Type B pancreatic cell (in vitro differentiated cells): ENCODE measurements at regions not wholly inside any gene's neighbourhood (a gene's known extent, or its start where the extent isn't known, plus 50 kb on each side); places are given as distances from the start of the nearest gene placed in this dataset.
A peak's percentile ranks its signal among the peaks of the same experiment; 100 is the strongest.

Experiments
- DNase-seq: peaks from one replicate; pipeline ENCODE4 v3.0.0; 2021; ENCODE audit warnings: mixed read lengths; ENCODE audit not compliant: unreplicated experiment; ENCODE audit errors: extremely low spot score
- H3K27ac Mint-ChIP-seq: 2 replicates; pipeline ENCODE4 v1.8.0; 2021; ENCODE audit warnings: mild to moderate bottlenecking, mixed read lengths
- H3K27me3 Mint-ChIP-seq: 2 replicates; pipeline ENCODE4 v1.8.0; 2021; ENCODE audit warnings: mixed read lengths
- H3K36me3 Mint-ChIP-seq: 2 replicates; pipeline ENCODE4 v1.8.0; 2021; ENCODE audit warnings: mixed read lengths
- H3K4me1 Mint-ChIP-seq: one replicate; pipeline ENCODE4 v1.8.0; 2021; ENCODE audit warnings: mixed read lengths; ENCODE audit not compliant: unreplicated experiment
- H3K4me3 Mint-ChIP-seq: 2 replicates; pipeline ENCODE4 v1.8.0; 2021; ENCODE audit warnings: mild to moderate bottlenecking, mixed read lengths
- H3K9me3 Mint-ChIP-seq: 2 replicates; pipeline ENCODE4 v1.8.0; 2021; ENCODE audit warnings: mixed read lengths
- TF ChIP-seq, protein P1 (sequence below): fragments of 200-600 bp; sonication (generic); conservative IDR thresholded peaks from 2 replicates; pipeline ENCODE4 v1.5.0; 2021; ENCODE audit warnings: antibody characterized with exemption, mild to moderate bottlenecking

GRCh38 chr20:4513720-4514119 is 172.5 kb upstream of the PRNP start:
- H3K36me3 Mint-ChIP-seq, result peaks cover 4% of the 10 kb centered on the region

DNA sequence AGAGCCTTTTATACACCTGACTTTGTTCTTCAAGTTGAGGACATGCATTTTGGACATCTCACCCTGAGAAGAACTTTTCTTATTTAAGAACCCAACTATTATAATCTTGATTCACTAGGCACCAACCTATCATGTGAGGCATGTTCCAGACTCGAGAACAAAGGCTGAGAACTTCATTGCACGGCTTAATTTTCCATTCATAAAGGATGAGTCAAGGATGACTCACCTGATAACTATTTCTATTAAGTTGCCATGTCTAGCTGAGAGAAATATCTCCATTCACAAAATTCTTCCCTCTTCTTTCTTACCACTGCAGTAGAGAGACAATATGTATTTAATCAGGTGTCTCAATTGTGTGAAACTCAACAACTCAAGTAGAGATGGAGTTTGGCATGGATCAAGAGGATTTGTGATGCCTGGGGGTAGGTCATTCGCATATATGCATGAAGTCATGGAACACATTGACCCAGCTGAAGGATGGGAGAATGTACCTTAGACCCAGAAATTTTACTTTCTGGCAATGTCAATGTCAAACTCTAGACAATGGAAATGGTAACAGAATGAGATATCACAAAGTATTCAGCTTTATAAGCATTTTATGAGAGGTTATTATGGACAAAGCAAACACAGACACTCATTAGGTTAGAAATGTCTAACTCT is 173.2 kb upstream of the PRNP start:
- peak overlapping the region; percentile 7 for H3K27ac Mint-ChIP-seq
- no peak for DNase-seq

More at GRCh38 chr20:4513720-4514119, 172.5 kb upstream of the PRNP start:
- Mint-ChIP-seq H3K9me3 (peaks cover 5% of the 10 kb centered on the region), H3K4me3 (no peak overlapping the region), H3K4me1 (no peaks in the 10 kb centered on the region), H3K27ac (no peak overlapping the region), H3K27me3 (peaks cover 12% of the 10 kb centered on the region)
- TF ChIP-seq, protein P1, sequence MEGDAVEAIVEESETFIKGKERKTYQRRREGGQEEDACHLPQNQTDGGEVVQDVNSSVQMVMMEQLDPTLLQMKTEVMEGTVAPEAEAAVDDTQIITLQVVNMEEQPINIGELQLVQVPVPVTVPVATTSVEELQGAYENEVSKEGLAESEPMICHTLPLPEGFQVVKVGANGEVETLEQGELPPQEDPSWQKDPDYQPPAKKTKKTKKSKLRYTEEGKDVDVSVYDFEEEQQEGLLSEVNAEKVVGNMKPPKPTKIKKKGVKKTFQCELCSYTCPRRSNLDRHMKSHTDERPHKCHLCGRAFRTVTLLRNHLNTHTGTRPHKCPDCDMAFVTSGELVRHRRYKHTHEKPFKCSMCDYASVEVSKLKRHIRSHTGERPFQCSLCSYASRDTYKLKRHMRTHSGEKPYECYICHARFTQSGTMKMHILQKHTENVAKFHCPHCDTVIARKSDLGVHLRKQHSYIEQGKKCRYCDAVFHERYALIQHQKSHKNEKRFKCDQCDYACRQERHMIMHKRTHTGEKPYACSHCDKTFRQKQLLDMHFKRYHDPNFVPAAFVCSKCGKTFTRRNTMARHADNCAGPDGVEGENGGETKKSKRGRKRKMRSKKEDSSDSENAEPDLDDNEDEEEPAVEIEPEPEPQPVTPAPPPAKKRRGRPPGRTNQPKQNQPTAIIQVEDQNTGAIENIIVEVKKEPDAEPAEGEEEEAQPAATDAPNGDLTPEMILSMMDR, result no peak
- no peak for DNase-seq

DNA sequence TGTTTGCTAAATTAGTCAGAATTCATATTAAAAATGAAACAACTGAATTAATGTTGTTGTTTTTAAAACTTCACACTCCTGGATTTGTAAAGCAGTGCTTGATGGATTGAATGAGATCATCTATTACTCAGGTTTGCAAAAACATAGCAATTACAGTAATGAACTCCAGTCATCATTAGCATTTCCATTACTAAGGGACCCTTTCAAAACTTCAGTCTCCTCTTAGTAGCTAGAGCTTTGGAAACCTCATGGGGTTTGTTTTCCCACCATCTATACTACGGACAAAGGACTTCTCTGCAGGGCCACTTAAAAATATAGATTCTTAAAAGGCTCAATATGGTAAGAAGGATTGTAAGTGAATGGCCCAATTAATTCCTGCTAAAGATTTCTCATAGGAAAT is 174.5 kb upstream of the PRNP start:
- H3K4me1 Mint-ChIP-seq, result peaks cover 11% of the 10 kb centered on the region
- H3K4me3 Mint-ChIP-seq, result no peak overlapping the region
- no peak for DNase-seq
- H3K27me3 Mint-ChIP-seq, result peaks cover 12% of the 10 kb centered on the region
- H3K27ac Mint-ChIP-seq, result no peak overlapping the region
- TF ChIP-seq, protein P1, result no peak
- H3K36me3 Mint-ChIP-seq, result peaks cover 4% of the 10 kb centered on the region
- H3K9me3 Mint-ChIP-seq, result peaks cover 5% of the 10 kb centered on the region

More for the DNA sequence above, 173.2 kb upstream of the PRNP start:
- Mint-ChIP-seq H3K4me1 (peaks cover 1% of the 10 kb centered on the region), H3K27me3 (peaks cover 12% of the 10 kb centered on the region), H3K4me3 (no peak overlapping the region), H3K36me3 (peaks cover 4% of the 10 kb centered on the region), H3K9me3 (peaks cover 5% of the 10 kb centered on the region)
- TF ChIP-seq, protein P1, result no peak

- H3K27ac Mint-ChIP-seq, result no peak overlapping the region
- H3K4me3 Mint-ChIP-seq, result no peak overlapping the region
- no peak for DNase-seq
- TF ChIP-seq, protein P1, result no peak
- peaks cover 11% of the 10 kb centered on the region for H3K27me3 Mint-ChIP-seq
- peaks cover 11% of the 10 kb centered on the region for H3K4me1 Mint-ChIP-seq
- peaks cover 4% of the 10 kb centered on the region for H3K36me3 Mint-ChIP-seq
- H3K9me3 Mint-ChIP-seq, result peaks cover 5% of the 10 kb centered on the region
These were observed 176.3 kb upstream of the PRNP start for GRCh38 chr20:4509825-4510522.

- Mint-ChIP-seq H3K27me3 (peaks cover 12% of the 10 kb centered on the region), H3K36me3 (peaks cover 4% of the 10 kb centered on the region), H3K4me1 (peaks cover 11% of the 10 kb centered on the region), H3K27ac (no peak overlapping the region), H3K9me3 (peaks cover 5% of the 10 kb centered on the region), H3K4me3 (no peak overlapping the region)
- DNase-seq, result no peak
- TF ChIP-seq, protein P1, result no peak
These were observed 177.5 kb upstream of the PRNP start for GRCh38 chr20:4508773-4509172.
